ENCODE measurements at regions not wholly inside any gene's neighbourhood (a gene's known extent, or its start where the extent isn't known, plus 50 kb on each side); places are given as distances from the start of the nearest gene placed in this dataset.

- H3K27me3 ChIP-seq (ENCODE audit: insufficient read depth, low read length): no peaks in the 10 kb centered on the region
- peaks cover 0 to 2% of the 10 kb centered on the region in 2 experiments for H3K4me1 ChIP-seq (ENCODE audit: control insufficient read depth in 1 of 2, insufficient read depth in 2 of 2, low read length in 2 of 2)
- no CpG with 5 or more reads among the region's 4 CpGs for WGBS (ENCODE audit: extremely low coverage, insufficient coverage, insufficient read length)
- H2AK5ac ChIP-seq (ENCODE audit: low read length): no peak overlapping the region
- no peak overlapping the region for H3K18ac ChIP-seq (ENCODE audit: low read length)
- no peak for DNase-seq
- H4K12ac ChIP-seq (ENCODE audit: low read depth, low read length): no peak overlapping the region
- H3K36me3 ChIP-seq (ENCODE audit: control insufficient read depth in 1 of 2, insufficient read depth in 2 of 2, low read length in 2 of 2): no peaks in the 10 kb centered on the region
- H3K79me1 ChIP-seq (ENCODE audit: low read length): no peaks in the 10 kb centered on the region
- no peak overlapping the region for H2AFZ ChIP-seq (ENCODE audit: insufficient read depth, low read length, poor library complexity)
- no peak overlapping the region for H3K27ac ChIP-seq (ENCODE audit: low read depth, low read length)
- no peak overlapping the region for H4K8ac ChIP-seq (ENCODE audit: low read depth, low read length)
- no peak overlapping the region for H3K14ac ChIP-seq (ENCODE audit: low read length)
- H3K4me2 ChIP-seq (ENCODE audit: low read length): no peak overlapping the region
- H3K9me3 ChIP-seq (ENCODE audit: insufficient read depth, low read depth, low read length): peaks cover 6% of the 10 kb centered on the region
- H3K23ac ChIP-seq (ENCODE audit: low read length): no peak overlapping the region
- H3K4me3 ChIP-seq (ENCODE audit: low read depth, low read length): no peak overlapping the region
- no peaks in the 10 kb centered on the region for H3K79me2 ChIP-seq (ENCODE audit: control insufficient read depth, insufficient read depth, low read length, poor library complexity)
- H2BK12ac ChIP-seq (ENCODE audit: low read length): no peak overlapping the region
- H2BK120ac ChIP-seq (ENCODE audit: insufficient read depth, low read length, poor library complexity): no peak overlapping the region
- no peak overlapping the region for H4K91ac ChIP-seq (ENCODE audit: low read depth, low read length)
- H2BK5ac ChIP-seq (ENCODE audit: low read depth, low read length, poor library complexity): no peak overlapping the region
- no peak overlapping the region for H3K9ac ChIP-seq (ENCODE audit: low read length)
- H3K4ac ChIP-seq (ENCODE audit: low read depth, low read length): no peak overlapping the region
These were observed 88.0 kb downstream of the EDN3 start for GRCh38 chr20:59388402-59388801.

DNA sequence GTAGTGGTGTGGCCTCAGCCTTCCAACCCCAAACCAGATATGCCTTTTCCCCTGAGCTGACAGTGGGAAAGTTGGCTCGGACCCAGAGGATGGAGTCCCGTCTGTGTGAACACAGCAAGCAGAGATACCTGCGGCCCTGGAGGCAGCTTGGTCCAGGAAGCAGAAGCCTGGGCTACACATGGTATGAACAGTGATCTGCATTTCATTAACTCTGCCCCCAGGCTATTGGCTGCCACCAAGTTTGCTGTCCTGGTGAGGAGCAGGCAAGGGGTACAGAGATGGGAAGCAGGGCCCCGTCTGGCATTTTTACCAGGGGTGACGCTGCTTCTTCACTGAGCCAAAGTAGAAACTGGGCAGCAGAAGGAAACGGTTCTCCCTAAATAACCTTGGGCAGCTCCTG is 90.0 kb downstream of the EDN3 start:
- WGBS (ENCODE audit: extremely low coverage, insufficient coverage, insufficient read length): no CpG with 5 or more reads among the region's 6 CpGs
- Histone ChIP-seq H3K4me2 (ENCODE audit: low read length) (no peak overlapping the region), H3K18ac (ENCODE audit: low read length) (no peak overlapping the region), H3K9ac (ENCODE audit: low read length) (no peak overlapping the region), H4K91ac (ENCODE audit: low read depth, low read length) (no peak overlapping the region), H3K79me1 (ENCODE audit: low read length) (no peaks in the 10 kb centered on the region), H3K4me3 (ENCODE audit: low read depth, low read length) (no peak overlapping the region), H4K12ac (ENCODE audit: low read depth, low read length) (no peak overlapping the region), H2AFZ (ENCODE audit: insufficient read depth, low read length, poor library complexity) (no peak overlapping the region), H2BK12ac (ENCODE audit: low read length) (no peak overlapping the region), H3K4me1 (ENCODE audit: control insufficient read depth in 1 of 2, insufficient read depth in 2 of 2, low read length in 2 of 2) (peaks cover 0 to 2% of the 10 kb centered on the region in 2 experiments), H3K9me3 (ENCODE audit: insufficient read depth, low read depth, low read length) (peaks cover 6% of the 10 kb centered on the region), H3K4ac (ENCODE audit: low read depth, low read length) (no peak overlapping the region), H3K36me3 (ENCODE audit: control insufficient read depth in 1 of 2, insufficient read depth in 2 of 2, low read length in 2 of 2) (no peaks in the 10 kb centered on the region), H3K79me2 (ENCODE audit: control insufficient read depth, insufficient read depth, low read length, poor library complexity) (no peaks in the 10 kb centered on the region), H3K27me3 (ENCODE audit: insufficient read depth, low read length) (no peaks in the 10 kb centered on the region), H2AK5ac (ENCODE audit: low read length) (no peak overlapping the region), H3K23ac (ENCODE audit: low read length) (no peak overlapping the region), H2BK120ac (ENCODE audit: insufficient read depth, low read length, poor library complexity) (no peak overlapping the region), H3K14ac (ENCODE audit: low read length) (no peak overlapping the region), H2BK5ac (ENCODE audit: low read depth, low read length, poor library complexity) (no peak overlapping the region), H3K27ac (ENCODE audit: low read depth, low read length) (no peak overlapping the region), H4K8ac (ENCODE audit: low read depth, low read length) (no peak overlapping the region)
- DNase-seq: no peak

DNA sequence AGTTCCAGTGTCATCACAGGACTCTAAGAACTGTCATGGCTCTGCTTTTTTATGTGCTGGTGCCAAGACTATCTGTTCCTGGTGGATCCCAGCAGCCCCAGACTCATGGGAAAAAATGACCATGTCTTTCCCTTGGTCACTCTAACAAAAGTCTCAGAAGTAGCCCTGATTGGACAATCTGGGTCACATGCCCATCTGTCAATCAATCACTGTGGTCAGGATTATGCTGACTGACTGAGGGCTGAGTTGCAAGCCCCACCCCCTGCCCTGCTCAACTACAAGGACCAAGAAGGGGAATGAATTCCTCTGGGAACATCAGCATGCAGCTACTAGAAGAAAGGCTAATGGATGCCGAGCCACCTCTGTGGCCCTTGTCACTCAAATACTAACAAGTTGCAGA is 91.6 kb downstream of the EDN3 start:
- H3K27ac ChIP-seq (ENCODE audit: low read depth, low read length): no peak overlapping the region
- no peaks in the 10 kb centered on the region for H3K79me2 ChIP-seq (ENCODE audit: control insufficient read depth, insufficient read depth, low read length, poor library complexity)
- H2BK5ac ChIP-seq (ENCODE audit: low read depth, low read length, poor library complexity): no peak overlapping the region
- H3K4me3 ChIP-seq (ENCODE audit: low read depth, low read length): no peak overlapping the region
- no peaks in the 10 kb centered on the region for H3K79me1 ChIP-seq (ENCODE audit: low read length)
- H2BK120ac ChIP-seq (ENCODE audit: insufficient read depth, low read length, poor library complexity): no peak overlapping the region
- H2AK5ac ChIP-seq (ENCODE audit: low read length): no peak overlapping the region
- H4K12ac ChIP-seq (ENCODE audit: low read depth, low read length): no peak overlapping the region
- H3K4me1 ChIP-seq (ENCODE audit: control insufficient read depth in 1 of 2, insufficient read depth in 2 of 2, low read length in 2 of 2): no peaks in the 10 kb centered on the region
- no peaks in the 10 kb centered on the region for H3K36me3 ChIP-seq (ENCODE audit: control insufficient read depth in 1 of 2, insufficient read depth in 2 of 2, low read length in 2 of 2)
- no peak for DNase-seq
- H2BK12ac ChIP-seq (ENCODE audit: low read length): no peak overlapping the region
- no peak overlapping the region for H3K4me2 ChIP-seq (ENCODE audit: low read length)
- WGBS (ENCODE audit: extremely low coverage, insufficient coverage, insufficient read length): no CpG with 5 or more reads among the region's 1 CpG
- no peak overlapping the region for H3K18ac ChIP-seq (ENCODE audit: low read length)
- H3K14ac ChIP-seq (ENCODE audit: low read length): no peak overlapping the region
- no peaks in the 10 kb centered on the region for H3K27me3 ChIP-seq (ENCODE audit: insufficient read depth, low read length)
- H3K9me3 ChIP-seq (ENCODE audit: insufficient read depth, low read depth, low read length): peaks cover 4% of the 10 kb centered on the region
- no peak overlapping the region for H2AFZ ChIP-seq (ENCODE audit: insufficient read depth, low read length, poor library complexity)
- H4K91ac ChIP-seq (ENCODE audit: low read depth, low read length): no peak overlapping the region
- no peak overlapping the region for H4K8ac ChIP-seq (ENCODE audit: low read depth, low read length)
- no peak overlapping the region for H3K4ac ChIP-seq (ENCODE audit: low read depth, low read length)
- H3K23ac ChIP-seq (ENCODE audit: low read length): no peak overlapping the region
- H3K9ac ChIP-seq (ENCODE audit: low read length): no peak overlapping the region

GRCh38 chr20:59392736-59393135 is 92.3 kb downstream of the EDN3 start:
- DNase-seq: no peak
- Histone ChIP-seq H3K18ac (ENCODE audit: low read length) (no peak overlapping the region), H3K4me3 (ENCODE audit: low read depth, low read length) (no peak overlapping the region), H2BK12ac (ENCODE audit: low read length) (no peak overlapping the region), H3K27ac (ENCODE audit: low read depth, low read length) (no peak overlapping the region), H3K14ac (ENCODE audit: low read length) (no peak overlapping the region), H4K12ac (ENCODE audit: low read depth, low read length) (no peak overlapping the region), H3K4ac (ENCODE audit: low read depth, low read length) (no peak overlapping the region), H3K23ac (ENCODE audit: low read length) (no peak overlapping the region), H3K4me1 (ENCODE audit: control insufficient read depth in 1 of 2, insufficient read depth in 2 of 2, low read length in 2 of 2) (no peaks in the 10 kb centered on the region), H2BK120ac (ENCODE audit: insufficient read depth, low read length, poor library complexity) (no peak overlapping the region), H2AFZ (ENCODE audit: insufficient read depth, low read length, poor library complexity) (no peak overlapping the region), H3K9ac (ENCODE audit: low read length) (no peak overlapping the region), H2AK5ac (ENCODE audit: low read length) (no peak overlapping the region), H2BK5ac (ENCODE audit: low read depth, low read length, poor library complexity) (no peak overlapping the region), H3K36me3 (ENCODE audit: control insufficient read depth in 1 of 2, insufficient read depth in 2 of 2, low read length in 2 of 2) (no peaks in the 10 kb centered on the region), H4K91ac (ENCODE audit: low read depth, low read length) (no peak overlapping the region), H3K79me2 (ENCODE audit: control insufficient read depth, insufficient read depth, low read length, poor library complexity) (no peaks in the 10 kb centered on the region), H4K8ac (ENCODE audit: low read depth, low read length) (no peak overlapping the region), H3K79me1 (ENCODE audit: low read length) (no peaks in the 10 kb centered on the region), H3K9me3 (ENCODE audit: insufficient read depth, low read depth, low read length) (peaks cover 4% of the 10 kb centered on the region), H3K27me3 (ENCODE audit: insufficient read depth, low read length) (no peaks in the 10 kb centered on the region), H3K4me2 (ENCODE audit: low read length) (no peak overlapping the region)
- WGBS (ENCODE audit: extremely low coverage, insufficient coverage, insufficient read length): no CpG with 5 or more reads among the region's 4 CpGs
